Lower leg skin (tissue), 4 donors: ENCODE measurements at regions not wholly inside any gene's neighbourhood (a gene's known extent, or its start where the extent isn't known, plus 50 kb on each side); places are given as distances from the start of the nearest gene placed in this dataset.
"Not testable (repeated sequence)": the region's sequence is repeated elsewhere in the genome, so short reads cannot be mapped to it uniquely, and the experiment has no call there.

Source experiments
- DNase-seq, 2 donors: peaks; one replicate each; pipeline ENCODE4 v3.0.0-alpha.2; 2019; ENCODE audit warnings: low spot score in 2 of 2
- H3K4me3 ChIP-seq: fragments of 200-600 bp; sonication (generic); 2 replicates; pipeline ENCODE4 v1.5.1; 2017; ENCODE audit warnings: mild to moderate bottlenecking, low read depth; ENCODE audit not compliant: poor library complexity, severe bottlenecking
- CTCF ChIP-seq, 3 donors: fragments of 450-650 bp; IDR thresholded peaks; one replicate each; pipeline ENCODE4 v1.5.1; 2016; ENCODE audit warnings: antibody characterized with exemption in 3 of 3, mild to moderate bottlenecking in 3 of 3, moderate library complexity in 2 of 3
- POLR2A ChIP-seq, 2 donors: fragments of 450-650 bp; IDR thresholded peaks; one replicate each; pipeline ENCODE4 v1.6.1; 2016 to 2017; ENCODE audit warnings: antibody characterized with exemption in 2 of 2, mild to moderate bottlenecking in 1 of 2, moderate library complexity in 1 of 2
- WGBS, 2 donors: methylation state at CpG; one replicate each; pipeline ENCODE4 v1.1.5; 2018; 5-methylcytosine and 5-hydroxymethylcytosine counted together
- intact Hi-C: fragments of 100-400 bp; cut with DNase I; formaldehyde crosslinking; loops from one replicate; pipeline ENCODE4 v1.15.0; 2023; ENCODE audit warnings: low total_unique reads

GRCh38 chr9:94026816-94027215 is 57.4 kb upstream of the PTPDC1 start:
- H3K4me3 ChIP-seq = no peak overlapping the region
- TF ChIP-seq CTCF (IDR thresholded peaks at IDR 0.05) (no peak), POLR2A (IDR thresholded peaks at IDR 0.05) (no peak)

GRCh38 chr9:94022476-94022875 is 61.8 kb upstream of the PTPDC1 start:
- intact Hi-C loops, H3K4me3 ChIP-seq, DNase-seq: not testable (repeated sequence)

More at GRCh38 chr9:94026816-94027215, 57.4 kb upstream of the PTPDC1 start:
- DNase-seq = no peak
- intact Hi-C loops = no loop called here

GRCh38 chr9:94020836-94021235 is 63.4 kb upstream of the PTPDC1 start:
- H3K4me3 ChIP-seq, DNase-seq, intact Hi-C loops: not testable (repeated sequence)
- 80 to 90% methylated on average over 1 of the region's 2 CpGs for WGBS, 2 donors

GRCh38 chr9:94018628-94019027 is 63.5 kb upstream of the BARX1 start:
- 24 to 43% methylated on average over 2 of the region's 2 CpGs for WGBS, 2 donors
- DNase-seq = no peak
- H3K4me3 ChIP-seq = no peak overlapping the region
- TF ChIP-seq CTCF (IDR thresholded peaks at IDR 0.05) = no peak
- TF ChIP-seq POLR2A (IDR thresholded peaks at IDR 0.05) = no peak
- intact Hi-C loops = no loop called here

GRCh38 chr9:94017939-94018531 is 62.9 kb upstream of the BARX1 start:
- intact Hi-C loops = no loop called here
- TF ChIP-seq POLR2A (IDR thresholded peaks at IDR 0.05) (no peak), CTCF (IDR thresholded peaks at IDR 0.05) (no peak)
- 73 to 88% methylated on average over 3 of the region's 3 CpGs for WGBS, 2 donors
- H3K4me3 ChIP-seq = no peak overlapping the region
- DNase-seq = no peak

GRCh38 chr9:94016744-94017143 is 61.6 kb upstream of the BARX1 start:
- H3K4me3 ChIP-seq = no peak overlapping the region
- no peak for DNase-seq
- 82 to 84% methylated on average over 3 of the region's 3 CpGs for WGBS, 2 donors
- TF ChIP-seq POLR2A (IDR thresholded peaks at IDR 0.05) = no peak
- no peak for TF ChIP-seq CTCF (IDR thresholded peaks at IDR 0.05)
- intact Hi-C loops = no loop called here

GRCh38 chr9:94014920-94015319 is 59.8 kb upstream of the BARX1 start:
- no peak for TF ChIP-seq CTCF (IDR thresholded peaks at IDR 0.05)
- TF ChIP-seq POLR2A (IDR thresholded peaks at IDR 0.05) = no peak
- H3K4me3 ChIP-seq = no peak overlapping the region
- no peak for DNase-seq
- intact Hi-C loops = no loop called here
- 67 to 75% methylated on average over 4 of the region's 4 CpGs for WGBS, 2 donors
